ENCODE measurements at regions not wholly inside any gene's neighbourhood (a gene's known extent, or its start where the extent isn't known, plus 50 kb on each side); places are given as distances from the start of the nearest gene placed in this dataset.

DNA sequence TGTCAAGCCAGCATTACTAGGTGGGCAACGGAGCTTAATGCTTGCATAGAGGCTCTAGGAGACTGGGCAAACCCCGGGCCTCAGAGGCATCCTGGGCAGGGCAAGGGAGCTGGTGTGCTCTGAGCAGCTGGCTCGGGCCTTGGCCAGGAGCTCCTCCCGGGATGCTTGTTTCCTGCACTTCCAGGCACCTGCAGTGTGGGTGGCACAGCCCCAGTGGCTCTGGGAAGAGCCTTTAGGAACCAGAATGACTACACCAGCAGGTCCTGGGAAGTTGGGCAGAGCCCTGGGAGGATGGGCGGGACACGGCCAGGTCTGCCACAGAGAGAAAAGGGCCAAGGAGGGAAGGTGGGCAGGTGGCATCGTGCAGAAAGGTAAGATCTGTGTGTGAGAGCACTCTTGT lies 80.4 kb upstream of the CD93 start:
- intact Hi-C loops (cut with DNase I) = no loop called here
- no peaks in the 10 kb centered on the region for H3K9me3 ChIP-seq
- H3K4me1 ChIP-seq = peaks cover 6 to 25% of the 10 kb centered on the region in 2 donors
- TF ChIP-seq, protein P1, sequence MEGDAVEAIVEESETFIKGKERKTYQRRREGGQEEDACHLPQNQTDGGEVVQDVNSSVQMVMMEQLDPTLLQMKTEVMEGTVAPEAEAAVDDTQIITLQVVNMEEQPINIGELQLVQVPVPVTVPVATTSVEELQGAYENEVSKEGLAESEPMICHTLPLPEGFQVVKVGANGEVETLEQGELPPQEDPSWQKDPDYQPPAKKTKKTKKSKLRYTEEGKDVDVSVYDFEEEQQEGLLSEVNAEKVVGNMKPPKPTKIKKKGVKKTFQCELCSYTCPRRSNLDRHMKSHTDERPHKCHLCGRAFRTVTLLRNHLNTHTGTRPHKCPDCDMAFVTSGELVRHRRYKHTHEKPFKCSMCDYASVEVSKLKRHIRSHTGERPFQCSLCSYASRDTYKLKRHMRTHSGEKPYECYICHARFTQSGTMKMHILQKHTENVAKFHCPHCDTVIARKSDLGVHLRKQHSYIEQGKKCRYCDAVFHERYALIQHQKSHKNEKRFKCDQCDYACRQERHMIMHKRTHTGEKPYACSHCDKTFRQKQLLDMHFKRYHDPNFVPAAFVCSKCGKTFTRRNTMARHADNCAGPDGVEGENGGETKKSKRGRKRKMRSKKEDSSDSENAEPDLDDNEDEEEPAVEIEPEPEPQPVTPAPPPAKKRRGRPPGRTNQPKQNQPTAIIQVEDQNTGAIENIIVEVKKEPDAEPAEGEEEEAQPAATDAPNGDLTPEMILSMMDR (IDR thresholded peaks at IDR 0.05) = no peak
- DNase-seq = no peak
- no peak overlapping the region for H3K4me3 ChIP-seq
- H3K36me3 ChIP-seq = no peaks in the 10 kb centered on the region
- ATAC-seq = no peak
- no peak overlapping the region for H3K27ac ChIP-seq
- H3K27me3 ChIP-seq = no peaks in the 10 kb centered on the region

DNA sequence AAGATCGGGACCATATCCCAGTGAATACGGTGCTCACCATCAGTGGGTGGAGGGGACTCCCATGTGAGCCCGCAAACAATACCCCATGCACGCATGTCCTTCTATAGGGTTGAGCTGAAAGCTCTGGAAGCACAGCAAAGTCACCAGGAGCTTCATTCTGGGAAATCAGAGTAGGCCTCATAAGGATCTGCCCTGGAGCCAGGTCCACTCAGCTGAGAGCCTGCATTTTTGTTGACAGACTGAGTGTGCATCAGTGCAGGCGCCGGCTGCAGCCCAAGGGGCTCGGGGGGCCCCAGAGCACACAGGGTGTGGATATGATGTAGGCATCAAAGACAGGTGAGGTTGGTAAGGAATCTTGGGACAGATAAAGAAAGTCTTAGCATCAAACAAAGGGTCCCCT lies 79.8 kb upstream of the CD93 start:
- Histone ChIP-seq H3K36me3 (no peaks in the 10 kb centered on the region), H3K4me1 (peaks cover 10 to 31% of the 10 kb centered on the region in 2 donors), H3K27me3 (no peaks in the 10 kb centered on the region), H3K4me3 (no peak overlapping the region), H3K9me3 (no peaks in the 10 kb centered on the region), H3K27ac (no peak overlapping the region)
- ATAC-seq (no peak), DNase-seq (no peak)
- TF ChIP-seq, protein P1 (IDR thresholded peaks at IDR 0.05) = no peak
- intact Hi-C loops (cut with DNase I) = no loop called here

DNA sequence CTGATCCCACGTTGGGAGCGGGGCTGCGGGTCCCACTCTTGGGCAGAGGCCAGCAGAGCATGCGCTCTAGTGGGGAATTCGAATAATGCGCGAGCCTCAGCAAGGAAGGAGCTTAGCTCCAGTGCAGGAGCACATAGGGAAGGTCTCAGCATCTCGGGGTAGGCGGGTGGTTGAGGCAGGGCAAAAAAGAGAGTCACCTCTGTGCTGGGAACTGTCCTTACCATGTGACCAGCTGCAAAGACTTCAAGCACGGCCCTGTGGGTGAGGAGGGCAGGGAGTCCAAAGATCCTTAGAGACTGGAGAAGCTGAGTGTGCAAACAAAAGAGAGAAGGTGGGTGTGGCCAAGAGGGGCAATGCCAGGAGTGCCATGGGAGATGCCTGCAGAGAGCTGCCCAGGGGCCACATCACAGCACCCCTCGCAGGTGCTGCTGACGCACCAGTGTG lies 79.2 kb upstream of the CD93 start:
- intact Hi-C loops (cut with DNase I) = no loop called here
- H3K27ac ChIP-seq = no peak overlapping the region
- DNase-seq (no peak), ATAC-seq (peak; percentile 5)
- H3K4me3 ChIP-seq = no peak overlapping the region
- H3K27me3 ChIP-seq = no peaks in the 10 kb centered on the region
- H3K4me1 ChIP-seq = peaks cover 16 to 38% of the 10 kb centered on the region in 2 donors
- no peaks in the 10 kb centered on the region for H3K9me3 ChIP-seq
- TF ChIP-seq, protein P1 (IDR thresholded peaks at IDR 0.05) = no peak
- H3K36me3 ChIP-seq = no peaks in the 10 kb centered on the region

DNA sequence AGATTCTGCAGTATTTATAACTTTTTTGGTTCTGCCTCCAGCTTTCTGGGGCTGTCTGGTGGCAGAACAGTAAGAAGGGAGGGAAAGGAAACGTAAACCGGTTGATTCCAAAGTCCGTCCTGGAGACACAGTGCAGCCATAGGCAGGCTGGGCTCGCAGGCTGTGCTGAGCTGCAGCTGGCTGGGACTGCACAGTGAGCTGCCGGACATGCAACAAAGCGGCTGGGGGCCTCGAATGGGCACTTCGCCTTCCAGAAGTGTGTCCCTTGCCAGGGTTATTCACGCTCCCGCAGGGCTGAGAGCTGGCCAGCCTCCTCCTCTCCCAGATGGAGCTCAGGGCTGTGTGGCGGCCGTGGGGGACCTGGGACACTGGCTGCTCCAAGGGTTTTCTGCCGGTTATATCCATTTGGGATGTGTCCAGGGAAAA lies 78.1 kb upstream of the CD93 start:
- H3K27ac ChIP-seq = no peak overlapping the region
- DNase-seq = peak in 2 of 4 donors; percentile 23 to 55

DNA sequence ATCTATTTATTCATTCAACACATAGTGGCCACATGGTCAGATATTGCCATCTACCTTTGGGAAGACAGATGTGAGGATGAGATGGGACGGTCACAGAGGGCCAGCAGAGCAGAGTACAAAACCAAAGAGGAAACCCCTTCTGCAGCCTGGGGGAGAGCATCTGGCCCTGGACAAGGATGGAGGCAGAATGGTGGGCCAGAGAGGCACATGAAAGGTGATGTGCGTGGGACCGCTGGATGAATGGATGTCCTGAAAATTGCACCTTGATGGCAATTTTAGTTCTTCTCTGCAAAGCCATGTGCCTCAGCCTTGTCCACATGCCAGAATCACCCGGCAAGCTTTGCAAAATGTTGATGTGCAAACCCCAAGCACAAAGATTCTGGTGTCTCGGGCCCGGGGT lies 77.4 kb upstream of the CD93 start:
- no peak for ATAC-seq
- intact Hi-C loops (cut with DNase I) = no loop called here

More for the DNA sequence above, 78.1 kb upstream of the CD93 start:
- Histone ChIP-seq H3K9me3 (no peaks in the 10 kb centered on the region), H3K4me3 (no peak overlapping the region), H3K27me3 (no peaks in the 10 kb centered on the region), H3K36me3 (no peaks in the 10 kb centered on the region), H3K4me1 (peaks cover 27 to 49% of the 10 kb centered on the region in 2 donors)
- intact Hi-C loops (cut with DNase I) = no loop called here
- TF ChIP-seq, protein P1 (IDR thresholded peaks at IDR 0.05) = no peak
- no peak for ATAC-seq

More for the DNA sequence above, 77.4 kb upstream of the CD93 start:
- no peak overlapping the region for H3K27ac ChIP-seq
- H3K4me1 ChIP-seq = peaks cover 32 to 55% of the 10 kb centered on the region in 2 donors
- no peak for DNase-seq
- H3K27me3 ChIP-seq = no peaks in the 10 kb centered on the region
- TF ChIP-seq, protein P1 (IDR thresholded peaks at IDR 0.05) = no peak
- no peak overlapping the region for H3K4me3 ChIP-seq
- no peaks in the 10 kb centered on the region for H3K9me3 ChIP-seq
- no peaks in the 10 kb centered on the region for H3K36me3 ChIP-seq
